ENCODE measurements at regions not wholly inside any gene's neighbourhood (a gene's known extent, or its start where the extent isn't known, plus 50 kb on each side); places are given as distances from the start of the nearest gene placed in this dataset.

GRCh38 chrX:108795240-108795639, 58.9 kb upstream of the IRS4 start:
- no peaks in the 10 kb centered on the region for H3K36me3 ChIP-seq (ENCODE audit: control insufficient read depth in 2 of 2, insufficient read depth in 2 of 2, low read length in 1 of 2)
- no peak overlapping the region for H3K4me3 ChIP-seq (ENCODE audit: low read depth in 1 of 2, low read length in 2 of 2)
- H3K27ac ChIP-seq (ENCODE audit: low read depth in 2 of 2, low read length in 1 of 2) = no peak overlapping the region
- H3K4me1 ChIP-seq (ENCODE audit: control insufficient read depth in 2 of 2, insufficient read depth in 2 of 2, low read length in 1 of 2) = no peaks in the 10 kb centered on the region
- 87 to 93% methylated on average over 3 of the region's 3 CpGs for WGBS, 2 donors
- H3K9me3 ChIP-seq (ENCODE audit: control insufficient read depth in 2 of 2, insufficient read depth in 1 of 2, low read depth in 1 of 2, low read length in 1 of 2) = no peaks in the 10 kb centered on the region
- no peaks in the 10 kb centered on the region for H3K27me3 ChIP-seq (ENCODE audit: control insufficient read depth in 1 of 2, insufficient read depth in 2 of 2, low read length in 2 of 2)
